ENCODE measurements at regions not wholly inside any gene's neighbourhood (a gene's known extent, or its start where the extent isn't known, plus 50 kb on each side); places are given as distances from the start of the nearest gene placed in this dataset.

GRCh38 chr10:94069884-94070283, 76.2 kb downstream of the PLCE1 start:
- TF ChIP-seq CTCF (IDR thresholded peaks at IDR 0.05) (no peak), EZH2 (IDR thresholded peaks at IDR 0.05; ENCODE audit: borderline replicate concordance, insufficient read depth, low read depth, low read length, poor library complexity, severe bottlenecking) (no peak)
